Stimulated activated CD4-positive, alpha-beta T cell treated with anti-CD3 and anti-CD28 coated beads, Interleukin-15, amount 100 ng/mL, for 1 hour (primary cell): ENCODE measurements at regions not wholly inside any gene's neighbourhood (a gene's known extent, or its start where the extent isn't known, plus 50 kb on each side); places are given as distances from the start of the nearest gene placed in this dataset.

Experiments used
- DNase-seq, 2 donors: peaks; one replicate each; pipeline ENCODE4 v3.0.0-alpha.2; 2020; ENCODE audit warnings: low read depth in 1 of 2, low spot score in 1 of 2

GRCh38 chr18:46426021-46426678 is 230.9 kb downstream of the LOXHD1 start:
- DNase-seq, result no peak

GRCh38 chr18:46426679-46427047 is 230.4 kb downstream of the LOXHD1 start:
- no peak for DNase-seq
